Daoy (cell line): ENCODE measurements at regions not wholly inside any gene's neighbourhood (a gene's known extent, or its start where the extent isn't known, plus 50 kb on each side); places are given as distances from the start of the nearest gene placed in this dataset.
"Not testable (repeated sequence)": the region's sequence is repeated elsewhere in the genome, so short reads cannot be mapped to it uniquely, and the experiment has no call there.

Source experiments
- DNase-seq: peaks from one replicate; pipeline ENCODE4 v3.0.0-alpha.2; 2015; ENCODE audit warnings: low read depth

- DNase-seq, result not testable (repeated sequence)
Observed at GRCh38 chr9:62874745-62875599, 1685.1 kb downstream of the SPATA31A7 start.

- DNase-seq, result not testable (repeated sequence)
Observed at GRCh38 chr9:62877552-62877951, 1687.7 kb downstream of the SPATA31A7 start.

- not testable (repeated sequence) for DNase-seq
Observed at GRCh38 chr9:62877987-62878386, 1688.2 kb downstream of the SPATA31A7 start.

- not testable (repeated sequence) for DNase-seq
Observed at GRCh38 chr9:62880453-62880852, 1690.6 kb downstream of the SPATA31A7 start.

GRCh38 chr9:62880971-62881370 is 1691.1 kb downstream of the SPATA31A7 start:
- not testable (repeated sequence) for DNase-seq

- not testable (repeated sequence) for DNase-seq
Observed at GRCh38 chr9:62881811-62882210, 1692.0 kb downstream of the SPATA31A7 start.

- not testable (repeated sequence) for DNase-seq
Observed at GRCh38 chr9:62882717-62883116, 1692.9 kb downstream of the SPATA31A7 start.

GRCh38 chr9:62896692-62897091 is 1706.9 kb downstream of the SPATA31A7 start:
- not testable (repeated sequence) for DNase-seq

GRCh38 chr9:62897411-62898225 is 1707.8 kb downstream of the SPATA31A7 start:
- peak; percentile 10 for DNase-seq

GRCh38 chr9:62899666-62900065 is 1709.8 kb downstream of the SPATA31A7 start:
- not testable (repeated sequence) for DNase-seq

- not testable (repeated sequence) for DNase-seq
Observed at GRCh38 chr9:62904061-62904460, 1714.2 kb downstream of the SPATA31A7 start.

- DNase-seq, result not testable (repeated sequence)
Observed at GRCh38 chr9:62905722-62906121, 1715.9 kb downstream of the SPATA31A7 start.

GRCh38 chr9:62907866-62908265 is 1718.0 kb downstream of the SPATA31A7 start:
- not testable (repeated sequence) for DNase-seq

GRCh38 chr9:62908271-62908670 is 1718.4 kb downstream of the SPATA31A7 start:
- DNase-seq, result not testable (repeated sequence)

GRCh38 chr9:62909447-62909846 is 1719.6 kb downstream of the SPATA31A7 start:
- DNase-seq, result not testable (repeated sequence)

- DNase-seq, result not testable (repeated sequence)
Observed at GRCh38 chr9:62912278-62912677, 1722.4 kb downstream of the SPATA31A7 start.

- DNase-seq, result not testable (repeated sequence)
Observed at GRCh38 chr9:62915168-62915567, 1725.3 kb downstream of the SPATA31A7 start.

GRCh38 chr9:62915661-62916060 is 1725.8 kb downstream of the SPATA31A7 start:
- DNase-seq, result not testable (repeated sequence)

- not testable (repeated sequence) for DNase-seq
Observed at GRCh38 chr9:62918648-62919385, 1729.0 kb downstream of the SPATA31A7 start.

GRCh38 chr9:62931484-62931883 is 1741.6 kb downstream of the SPATA31A7 start:
- DNase-seq, result not testable (repeated sequence)

GRCh38 chr9:62952840-62953239 is 1763.0 kb downstream of the SPATA31A7 start:
- not testable (repeated sequence) for DNase-seq
